NOMO-1 treated with DMSO at 0.1 percent for 48 hours (cell line): ENCODE measurements at regions not wholly inside any gene's neighbourhood (a gene's known extent, or its start where the extent isn't known, plus 50 kb on each side); places are given as distances from the start of the nearest gene placed in this dataset.

Experiments used
- DNase-seq: peaks from one replicate; lab custom pipeline; 2025; ENCODE audit not compliant: unreplicated experiment; lab: John Stamatoyannopoulos, UW

- no peak for DNase-seq
These were observed 234.6 kb upstream of the FANCL start for GRCh38 chr2:58475756-58476155.

- no peak for DNase-seq
These were observed 232.0 kb upstream of the FANCL start for GRCh38 chr2:58473165-58473564.

GRCh38 chr2:58466804-58467203 is 225.7 kb upstream of the FANCL start:
- DNase-seq = no peak

- DNase-seq = peak; percentile 18
These were observed 224.9 kb upstream of the FANCL start for GRCh38 chr2:58466021-58466420.

- no peak for DNase-seq
These were observed 219.5 kb upstream of the FANCL start for GRCh38 chr2:58460670-58461069.

- DNase-seq = peak; percentile 98
These were observed 208.3 kb upstream of the FANCL start for GRCh38 chr2:58449286-58450010.

- DNase-seq = no peak
These were observed 207.7 kb upstream of the FANCL start for GRCh38 chr2:58448845-58449244.

- no peak for DNase-seq
These were observed 207.0 kb upstream of the FANCL start for GRCh38 chr2:58448065-58448507.

- no peak for DNase-seq
These were observed 206.5 kb upstream of the FANCL start for GRCh38 chr2:58447586-58447985.

- DNase-seq = no peak
These were observed 200.5 kb upstream of the FANCL start for GRCh38 chr2:58441643-58442042.

GRCh38 chr2:58436872-58437271 is 195.7 kb upstream of the FANCL start:
- no peak for DNase-seq

- DNase-seq = no peak
These were observed 194.1 kb upstream of the FANCL start for GRCh38 chr2:58435246-58435645.

GRCh38 chr2:58434692-58435091 is 193.6 kb upstream of the FANCL start:
- DNase-seq = no peak

- no peak for DNase-seq
These were observed 191.5 kb upstream of the FANCL start for GRCh38 chr2:58432491-58433170.

- no peak for DNase-seq
These were observed 188.1 kb upstream of the FANCL start for GRCh38 chr2:58429014-58429875.

- no peak for DNase-seq
These were observed 187.2 kb upstream of the FANCL start for GRCh38 chr2:58428096-58429013.

- peak; percentile 0 for DNase-seq
These were observed 186.5 kb upstream of the FANCL start for GRCh38 chr2:58427572-58428095.

GRCh38 chr2:58425368-58425767 is 184.2 kb upstream of the FANCL start:
- DNase-seq = no peak

GRCh38 chr2:58419983-58420382 is 178.9 kb upstream of the FANCL start:
- DNase-seq = no peak

GRCh38 chr2:58416696-58417095 is 175.6 kb upstream of the FANCL start:
- DNase-seq = no peak
